Gastroesophageal sphincter (tissue), 4 donors: ENCODE measurements at regions not wholly inside any gene's neighbourhood (a gene's known extent, or its start where the extent isn't known, plus 50 kb on each side); places are given as distances from the start of the nearest gene placed in this dataset.

ENCODE experiments used
- ATAC-seq: fragments of 150-250 bp; one replicate; pipeline ENCODE4 v1.9.1; 2016; ENCODE audit warnings: mild to moderate bottlenecking, moderate library complexity
- H3K27ac ChIP-seq, 4 donors: fragments of 200-600 bp; sonication (generic) in 3 of 4; 1 replicate in 3 of 4; 2 replicates in 1 of 4; pipeline ENCODE4 v1.5.1; 2016 to 2019
- H3K27me3 ChIP-seq: fragments of 200-600 bp; sonication (generic); one replicate; pipeline ENCODE4 v1.5.1; 2019
- H3K36me3 ChIP-seq, 2 donors: fragments of 200-600 bp; sonication (generic); one replicate each; pipeline ENCODE4 v1.5.1; 2019; ENCODE audit warnings: control low read depth in 1 of 2
- H3K4me1 ChIP-seq, 3 donors: fragments of 200-600 bp; sonication (generic); 1 replicate in 2 of 3; 2 replicates in 1 of 3; pipeline ENCODE4 v1.5.1; 2016 to 2019; ENCODE audit warnings: control low read depth in 2 of 3
- H3K4me3 ChIP-seq, 2 donors: fragments of 200-600 bp; sonication (generic); one replicate each; pipeline ENCODE4 v1.5.1; 2019; ENCODE audit warnings: mild to moderate bottlenecking in 1 of 2, moderate library complexity in 1 of 2
- H3K9me3 ChIP-seq, 3 donors: fragments of 200-600 bp; sonication (generic); one replicate each; pipeline ENCODE4 v1.5.1; 2017 to 2019; ENCODE audit warnings: control low read depth in 2 of 3
- EP300 ChIP-seq: sonication (generic); formaldehyde crosslinking; IDR thresholded peaks from one replicate; pipeline ENCODE4 v1.6.1; 2017; ENCODE audit warnings: antibody characterized with exemption, mild to moderate bottlenecking
- POLR2A ChIP-seq, 2 donors: fragments of 450-650 bp; IDR thresholded peaks; one replicate each; pipeline ENCODE4 v1.6.1; 2017; ENCODE audit warnings: antibody characterized with exemption in 2 of 2, mild to moderate bottlenecking in 2 of 2, moderate library complexity in 1 of 2
- POLR2AphosphoS5 ChIP-seq: sonication (generic); formaldehyde crosslinking; IDR thresholded peaks from one replicate; pipeline ENCODE4 v1.6.1; 2017; ENCODE audit warnings: antibody characterized with exemption
- WGBS, 2 donors: methylation state at CpG; one replicate each; pipeline ENCODE4 v1.1.5; 2018; ENCODE audit warnings: low coverage in 1 of 2; 5-methylcytosine and 5-hydroxymethylcytosine counted together
- TF ChIP-seq, protein P1 (sequence below), 4 experiments: fragments of 200-600 bp in 2 of 4; fragments of 450-650 bp in 2 of 4; sonication (generic) in 1 of 4; IDR thresholded peaks; one replicate each; pipeline ENCODE4 v1.5.1; 2017 to 2019; ENCODE audit warnings: antibody characterized with exemption in 4 of 4, mild to moderate bottlenecking in 2 of 4, moderate library complexity in 2 of 4

DNA sequence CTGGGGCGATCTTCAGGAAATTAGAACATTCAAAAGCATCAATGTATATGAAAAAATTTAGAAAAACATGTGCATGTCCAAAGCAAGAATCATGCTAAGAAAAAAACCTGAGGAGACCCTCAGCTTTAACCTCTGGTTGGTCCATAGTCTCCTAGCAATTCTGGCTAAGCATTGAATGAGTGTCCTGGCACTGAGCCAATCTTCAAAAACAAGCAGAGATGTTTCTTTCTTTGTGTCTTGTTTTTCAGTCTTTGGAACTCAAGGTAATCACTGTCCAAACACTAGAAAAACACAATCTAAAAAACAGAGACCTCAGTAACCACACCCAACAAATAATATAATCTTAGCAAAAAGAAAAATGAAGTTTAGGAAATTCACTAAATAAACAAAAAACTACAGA is 205.4 kb upstream of the CARD18 start:
- H3K36me3 ChIP-seq: no peaks in the 10 kb centered on the region
- H3K27ac ChIP-seq: no peak overlapping the region
- peaks cover 0 to 9% (median 0%) of the 10 kb centered on the region in 3 donors for H3K9me3 ChIP-seq
- WGBS, 2 donors: 89 to 100% methylated on average over 1 of the region's 1 CpG
- no peak for ATAC-seq
- H3K4me1 ChIP-seq: no peaks in the 10 kb centered on the region
- TF ChIP-seq POLR2AphosphoS5: no peak
- no peak overlapping the region for H3K4me3 ChIP-seq
- H3K27me3 ChIP-seq: no peaks in the 10 kb centered on the region

- no peak overlapping the region for H3K27ac ChIP-seq
- no peak overlapping the region for H3K4me3 ChIP-seq
- ATAC-seq: no peak
- H3K9me3 ChIP-seq: peaks cover 0 to 24% (median 0%) of the 10 kb centered on the region in 3 donors
- H3K4me1 ChIP-seq: no peaks in the 10 kb centered on the region
- TF ChIP-seq POLR2AphosphoS5 (no peak), POLR2A (IDR thresholded peaks at IDR 0.05) (no peak), EP300 (no peak)
- TF ChIP-seq, protein P1, sequence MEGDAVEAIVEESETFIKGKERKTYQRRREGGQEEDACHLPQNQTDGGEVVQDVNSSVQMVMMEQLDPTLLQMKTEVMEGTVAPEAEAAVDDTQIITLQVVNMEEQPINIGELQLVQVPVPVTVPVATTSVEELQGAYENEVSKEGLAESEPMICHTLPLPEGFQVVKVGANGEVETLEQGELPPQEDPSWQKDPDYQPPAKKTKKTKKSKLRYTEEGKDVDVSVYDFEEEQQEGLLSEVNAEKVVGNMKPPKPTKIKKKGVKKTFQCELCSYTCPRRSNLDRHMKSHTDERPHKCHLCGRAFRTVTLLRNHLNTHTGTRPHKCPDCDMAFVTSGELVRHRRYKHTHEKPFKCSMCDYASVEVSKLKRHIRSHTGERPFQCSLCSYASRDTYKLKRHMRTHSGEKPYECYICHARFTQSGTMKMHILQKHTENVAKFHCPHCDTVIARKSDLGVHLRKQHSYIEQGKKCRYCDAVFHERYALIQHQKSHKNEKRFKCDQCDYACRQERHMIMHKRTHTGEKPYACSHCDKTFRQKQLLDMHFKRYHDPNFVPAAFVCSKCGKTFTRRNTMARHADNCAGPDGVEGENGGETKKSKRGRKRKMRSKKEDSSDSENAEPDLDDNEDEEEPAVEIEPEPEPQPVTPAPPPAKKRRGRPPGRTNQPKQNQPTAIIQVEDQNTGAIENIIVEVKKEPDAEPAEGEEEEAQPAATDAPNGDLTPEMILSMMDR (IDR thresholded peaks at IDR 0.05): no peak
- H3K36me3 ChIP-seq: no peaks in the 10 kb centered on the region
- WGBS, 2 donors: 79 to 84% methylated on average over 5 of the region's 11 CpGs
- no peaks in the 10 kb centered on the region for H3K27me3 ChIP-seq
These were observed 194.6 kb upstream of the CARD18 start for GRCh38 chr11:105334025-105334714.

DNA sequence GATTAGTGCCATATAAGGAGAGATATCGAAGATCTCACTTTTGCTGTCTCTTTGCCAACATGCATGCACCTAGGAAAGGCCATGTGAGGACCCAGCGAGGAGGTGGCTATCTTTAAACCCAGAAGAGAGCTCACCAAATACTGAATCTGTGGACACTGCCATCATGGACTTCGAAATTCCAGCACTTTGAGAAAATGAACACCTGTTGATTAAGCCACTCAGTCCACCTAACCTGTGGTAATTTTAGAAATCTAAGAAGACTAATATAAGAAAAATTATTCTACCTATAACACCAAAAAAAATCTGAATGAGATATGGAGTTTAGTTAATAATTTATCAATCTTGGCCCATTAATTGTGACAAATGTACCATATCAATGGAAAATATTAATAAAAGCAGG is 193.6 kb upstream of the CARD18 start:
- WGBS, 2 donors: 80 to 83% methylated on average over 1 to 3 of the region's 3 CpGs

GRCh38 chr11:105332171-105332570 is 192.6 kb upstream of the CARD18 start:
- H3K36me3 ChIP-seq: no peaks in the 10 kb centered on the region

More for the DNA sequence above, 193.6 kb upstream of the CARD18 start:
- peaks cover 0 to 24% (median 0%) of the 10 kb centered on the region in 3 donors for H3K9me3 ChIP-seq
- no peaks in the 10 kb centered on the region for H3K4me1 ChIP-seq
- no peak for TF ChIP-seq POLR2AphosphoS5
- TF ChIP-seq POLR2A (IDR thresholded peaks at IDR 0.05): no peak
- no peak for TF ChIP-seq EP300
- TF ChIP-seq, protein P1 (IDR thresholded peaks at IDR 0.05): no peak
- H3K27me3 ChIP-seq: no peaks in the 10 kb centered on the region
- no peaks in the 10 kb centered on the region for H3K36me3 ChIP-seq
- no peak overlapping the region for H3K27ac ChIP-seq
- H3K4me3 ChIP-seq: no peak overlapping the region
- ATAC-seq: no peak

GRCh38 chr11:105328061-105328460 is 188.5 kb upstream of the CARD18 start:
- WGBS, 2 donors: 78 to 79% methylated on average over 1 of the region's 1 CpG
- H3K4me3 ChIP-seq: no peak overlapping the region

More at GRCh38 chr11:105332171-105332570, 192.6 kb upstream of the CARD18 start:
- Histone ChIP-seq H3K9me3 (peaks cover 0 to 16% (median 0%) of the 10 kb centered on the region in 3 donors), H3K27ac (no peak overlapping the region), H3K4me1 (no peaks in the 10 kb centered on the region), H3K4me3 (no peak overlapping the region), H3K27me3 (no peaks in the 10 kb centered on the region)
- ATAC-seq: no peak
- TF ChIP-seq EP300: no peak
- no peak for TF ChIP-seq POLR2AphosphoS5
- TF ChIP-seq, protein P1 (IDR thresholded peaks at IDR 0.05): no peak
- TF ChIP-seq POLR2A (IDR thresholded peaks at IDR 0.05): no peak
- WGBS, 2 donors: 59 to 69% methylated on average over 3 of the region's 3 CpGs

More at GRCh38 chr11:105328061-105328460, 188.5 kb upstream of the CARD18 start:
- no peaks in the 10 kb centered on the region for H3K4me1 ChIP-seq
- H3K27ac ChIP-seq: no peak overlapping the region
- ATAC-seq: no peak
- H3K36me3 ChIP-seq: no peaks in the 10 kb centered on the region
- no peaks in the 10 kb centered on the region for H3K9me3 ChIP-seq
- TF ChIP-seq, protein P1 (IDR thresholded peaks at IDR 0.05): no peak
- TF ChIP-seq EP300: no peak
- no peak for TF ChIP-seq POLR2AphosphoS5
- TF ChIP-seq POLR2A (IDR thresholded peaks at IDR 0.05): no peak
- no peaks in the 10 kb centered on the region for H3K27me3 ChIP-seq
